K562 (cell line): ENCODE measurements at regions not wholly inside any gene's neighbourhood (a gene's known extent, or its start where the extent isn't known, plus 50 kb on each side); places are given as distances from the start of the nearest gene placed in this dataset.
"Not testable (repeated sequence)": the region's sequence is repeated elsewhere in the genome, so short reads cannot be mapped to it uniquely, and the experiment has no call there.

Experiments used
- ATAC-seq: fragments of 200-7000 bp; cut with Tn5 transposase; 3 replicates; pipeline ENCODE4 v1.9.1; 2020; ENCODE audit warnings: moderate library complexity
- BruUV-seq: library from RNA; stranded (reverse); fragments of 400-500 nt; replicated peaks from 2 replicates; lab custom pipeline; 2021; lab: Mats Ljungman, UMichigan
- CTCF ChIA-PET: fragments of 300-600 bp; formaldehyde crosslinking; extraction: SDS; loops from one replicate; lab custom pipeline; 2021; ENCODE audit warnings: low intra/inter-chr PET ratio; lab: Yijun Ruan, JAX
- POLR2A ChIA-PET: fragments of 300-600, 350-650 bp; sonication (Branson Sonifier 250); formaldehyde crosslinking; extraction: SDS; loops from one replicate; lab custom pipeline; 2021; ENCODE audit warnings: antibody characterized with exemption, inconsistent platforms; lab: Yijun Ruan, JAX
- DNase-seq, 4 experiments: peaks; one replicate each; pipeline versions ENCODE4 v3.0.0 to v3.0.0-alpha.2; 2011 to 2018; ENCODE audit warnings: low spot score in 3 of 4, mixed read lengths in 3 of 4; ENCODE audit errors: extremely low read depth in 1 of 4
- FAIRE-seq: peaks from 2 replicates; lab custom pipeline; 2011; peaks lifted over from hg19 to GRCh38; lab: Jason Lieb, UNC
- H2AFZ ChIP-seq: 2 replicates; pipeline ENCODE4 v1.6.0; 2011; ENCODE audit warnings: low read depth, low read length, control low read depth, inconsistent platforms
- H3K27ac ChIP-seq: fragments of 200-600 bp; 3 replicates; pipeline ENCODE4 v1.8.0; 2011; ENCODE audit warnings: low read depth, mild to moderate bottlenecking, control low read depth, inconsistent platforms, low read length, moderate library complexity, mixed read lengths; ENCODE audit errors: extremely low read depth
- H3K27me3 ChIP-seq, 2 experiments: fragments of 300-600 bp in 1 of 2; 2 replicates in 1 of 2; 3 replicates in 1 of 2; pipeline versions ENCODE4 v1.6.0 to v1.8.0; 2011; ENCODE audit warnings: inconsistent platforms in 2 of 2, low read length in 2 of 2, mild to moderate bottlenecking in 1 of 2, mixed read lengths in 1 of 2, moderate library complexity in 1 of 2; ENCODE audit not compliant: control insufficient read depth in 2 of 2, insufficient read depth in 2 of 2
- H3K36me3 ChIP-seq: fragments of 300-600 bp; 3 replicates; pipeline ENCODE4 v1.8.0; 2011; ENCODE audit warnings: mild to moderate bottlenecking, low read length, inconsistent platforms; ENCODE audit not compliant: control insufficient read depth, insufficient read depth
- H3K4me1 ChIP-seq, 2 experiments: fragments of 200-600 bp in 1 of 2; replicated peaks in 1 of 2; 2 replicates in 1 of 2; 3 replicates in 1 of 2; pipeline versions ENCODE4 v1.5.1 to v1.8.0; 2011; ENCODE audit warnings: inconsistent platforms in 2 of 2, low read length in 2 of 2, mild to moderate bottlenecking in 1 of 2, mixed read lengths in 1 of 2, moderate library complexity in 1 of 2; ENCODE audit not compliant: control insufficient read depth in 2 of 2, insufficient read depth in 2 of 2
- H3K4me2 ChIP-seq: 2 replicates; pipeline ENCODE4 v1.6.1; 2011; ENCODE audit warnings: low read length, control low read depth, inconsistent platforms, mixed read lengths; ENCODE audit not compliant: insufficient read depth
- H3K4me3 ChIP-seq: fragments of 200-600 bp; sonication (generic), shearing (Covaris generic); 2 replicates; pipeline ENCODE4 v1.5.1; 2016; ENCODE audit warnings: control low read depth, inconsistent platforms
- H3K79me2 ChIP-seq: fragments of 200-600 bp; 3 replicates; pipeline ENCODE4 v1.8.0; 2011; ENCODE audit warnings: low read length, inconsistent platforms; ENCODE audit not compliant: control insufficient read depth, insufficient read depth
- H3K9ac ChIP-seq, 2 experiments: 2 replicates each; pipeline versions ENCODE4 v1.6.0 to v1.6.1; 2011; ENCODE audit warnings: low read depth in 2 of 2, low read length in 2 of 2, control low read depth in 1 of 2, inconsistent platforms in 1 of 2, mild to moderate bottlenecking in 1 of 2, mixed read lengths in 1 of 2; ENCODE audit not compliant: insufficient read depth in 1 of 2
- H3K9me1 ChIP-seq: one replicate; pipeline ENCODE4 v1.6.0; 2011; ENCODE audit warnings: inconsistent platforms, mild to moderate bottlenecking, low read length, moderate library complexity; ENCODE audit not compliant: control insufficient read depth, insufficient read depth
- H3K9me3 ChIP-seq: replicated peaks from 2 replicates; pipeline ENCODE4 v1.5.1; 2011; ENCODE audit warnings: low read depth, low read length, inconsistent platforms; ENCODE audit not compliant: control insufficient read depth, insufficient read depth
- H4K20me1 ChIP-seq: replicated peaks from 2 replicates; pipeline ENCODE4 v1.6.1; 2011; ENCODE audit warnings: low read length, inconsistent platforms, mixed read lengths; ENCODE audit not compliant: control insufficient read depth, insufficient read depth
- WGBS: fragments of 100-300 bp; shearing (Covaris generic); methylation state at CpG from one replicate; pipeline ENCODE4 v1.1.6; 2016; ENCODE audit warnings: low coverage, mixed read lengths; ENCODE audit not compliant: insufficient coverage; ENCODE audit errors: missing lambda C conversion rate; 5-methylcytosine and 5-hydroxymethylcytosine counted together
- in situ Hi-C: fragments of 300-500 bp; cut with MboI; formaldehyde crosslinking; loops from 4 replicates; pipeline ENCODE4 v1.15.0; 2018; ENCODE audit warnings: inconsistent platforms, mixed read lengths
- intact Hi-C: fragments of 100-400 bp; cut with micrococcal nuclease; formaldehyde crosslinking; loops from 2 replicates; pipeline ENCODE4 v1.14.2; 2022

DNA sequence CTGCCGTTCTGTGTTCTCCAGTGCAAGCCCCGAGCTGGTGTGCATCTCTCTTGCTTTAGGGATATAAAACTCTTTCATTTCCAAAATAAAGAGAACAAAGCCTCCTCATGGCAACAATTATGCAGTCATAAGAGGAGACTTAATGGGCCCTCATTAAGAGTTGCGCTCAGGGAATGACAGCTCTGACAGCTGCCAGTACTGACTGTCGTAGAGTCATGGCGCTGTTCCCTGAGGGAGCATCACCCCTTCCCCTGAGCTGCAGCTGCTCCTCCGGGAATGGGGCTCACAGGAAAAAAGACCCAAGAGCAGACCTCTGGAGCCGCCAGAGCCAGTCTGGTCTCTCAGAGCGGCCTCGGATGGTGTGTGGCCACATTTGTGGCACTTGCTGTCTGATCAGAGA lies 160.3 kb downstream of the TRIM43 start:
- ATAC-seq, H3K9ac ChIP-seq, H3K27me3 ChIP-seq, H3K4me2 ChIP-seq, H3K9me1 ChIP-seq, POLR2A ChIA-PET, H3K4me1 ChIP-seq, H3K4me3 ChIP-seq, H3K27ac ChIP-seq, H4K20me1 ChIP-seq, H2AFZ ChIP-seq, intact Hi-C loops, FAIRE-seq, H3K36me3 ChIP-seq, H3K9me3 ChIP-seq, CTCF ChIA-PET, DNase-seq, BruUV-seq, in situ Hi-C loops, H3K79me2 ChIP-seq: not testable (repeated sequence)
- 0% methylated on average over 3 of the region's 9 CpGs for WGBS

GRCh38 chr2:95753812-95754211 lies 162.0 kb downstream of the TRIM43 start:
- BruUV-seq, H3K36me3 ChIP-seq, H4K20me1 ChIP-seq, H3K79me2 ChIP-seq, H3K27ac ChIP-seq, DNase-seq, H3K9me1 ChIP-seq, ATAC-seq, in situ Hi-C loops, H3K27me3 ChIP-seq, H3K4me2 ChIP-seq, H2AFZ ChIP-seq, POLR2A ChIA-PET, H3K9me3 ChIP-seq, H3K4me1 ChIP-seq, FAIRE-seq, intact Hi-C loops, CTCF ChIA-PET, H3K4me3 ChIP-seq, H3K9ac ChIP-seq: not testable (repeated sequence)
- WGBS: 2% methylated on average over 7 of the region's 8 CpGs
